ENCODE measurements at regions not wholly inside any gene's neighbourhood (a gene's known extent, or its start where the extent isn't known, plus 50 kb on each side); places are given as distances from the start of the nearest gene placed in this dataset.

DNA sequence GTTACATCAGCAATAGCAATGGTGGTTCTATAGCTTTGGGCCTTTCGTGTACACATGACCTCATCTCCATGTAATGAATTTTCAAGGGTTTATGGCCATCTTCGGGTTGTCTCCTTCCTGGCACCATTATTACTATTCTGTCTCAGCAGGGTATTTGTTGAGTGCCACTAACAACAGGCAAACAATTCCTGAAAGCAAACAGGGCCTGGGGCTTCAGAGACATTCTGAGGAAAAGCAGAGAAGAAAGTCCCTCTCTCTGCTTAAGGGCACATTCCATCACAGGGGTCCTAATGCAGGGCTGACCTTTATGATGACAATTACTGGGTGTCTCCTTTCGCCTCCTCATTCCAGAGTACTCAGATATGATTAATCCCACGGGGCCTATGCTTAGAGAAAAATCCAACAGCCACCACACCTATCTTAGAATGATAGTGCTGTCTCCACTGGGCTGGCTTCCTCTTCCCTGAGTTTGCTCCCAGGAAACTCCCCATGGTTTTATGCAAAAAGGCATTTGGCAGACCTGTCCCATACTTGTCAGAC, 540.2 kb upstream of the ZNF462 start:
- TF ChIP-seq, protein P1, sequence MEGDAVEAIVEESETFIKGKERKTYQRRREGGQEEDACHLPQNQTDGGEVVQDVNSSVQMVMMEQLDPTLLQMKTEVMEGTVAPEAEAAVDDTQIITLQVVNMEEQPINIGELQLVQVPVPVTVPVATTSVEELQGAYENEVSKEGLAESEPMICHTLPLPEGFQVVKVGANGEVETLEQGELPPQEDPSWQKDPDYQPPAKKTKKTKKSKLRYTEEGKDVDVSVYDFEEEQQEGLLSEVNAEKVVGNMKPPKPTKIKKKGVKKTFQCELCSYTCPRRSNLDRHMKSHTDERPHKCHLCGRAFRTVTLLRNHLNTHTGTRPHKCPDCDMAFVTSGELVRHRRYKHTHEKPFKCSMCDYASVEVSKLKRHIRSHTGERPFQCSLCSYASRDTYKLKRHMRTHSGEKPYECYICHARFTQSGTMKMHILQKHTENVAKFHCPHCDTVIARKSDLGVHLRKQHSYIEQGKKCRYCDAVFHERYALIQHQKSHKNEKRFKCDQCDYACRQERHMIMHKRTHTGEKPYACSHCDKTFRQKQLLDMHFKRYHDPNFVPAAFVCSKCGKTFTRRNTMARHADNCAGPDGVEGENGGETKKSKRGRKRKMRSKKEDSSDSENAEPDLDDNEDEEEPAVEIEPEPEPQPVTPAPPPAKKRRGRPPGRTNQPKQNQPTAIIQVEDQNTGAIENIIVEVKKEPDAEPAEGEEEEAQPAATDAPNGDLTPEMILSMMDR (IDR thresholded peaks at IDR 0.05; ENCODE audit: low read length): no peak
- no peak for TF ChIP-seq EZH2 (optimal IDR thresholded peaks at IDR 0.05; ENCODE audit: low read depth, low read length)

Measured in MM.1S (cell line).